ENCODE measurements at regions not wholly inside any gene's neighbourhood (a gene's known extent, or its start where the extent isn't known, plus 50 kb on each side); places are given as distances from the start of the nearest gene placed in this dataset.

DNA sequence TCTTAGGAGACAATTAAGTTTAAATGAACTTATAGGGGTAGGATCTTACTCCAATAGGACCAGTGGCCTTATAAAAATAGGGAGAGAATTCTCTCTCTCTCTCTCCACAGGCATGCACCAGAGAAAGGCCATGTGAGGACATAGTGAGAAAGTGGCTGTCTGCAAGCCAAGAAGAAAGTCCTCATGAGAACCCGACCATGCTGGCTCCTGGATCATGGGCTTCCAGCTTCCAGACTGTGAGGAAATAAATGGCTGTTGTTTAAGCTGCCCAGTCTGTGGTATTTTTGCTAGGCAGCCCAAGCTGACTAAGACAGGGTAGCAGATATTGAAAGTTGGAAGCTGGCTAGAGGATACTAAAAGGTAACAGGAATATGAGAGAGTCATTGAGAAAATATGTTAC lies 454.0 kb downstream of the NBAS start:
- DNase-seq = no peak

- DNase-seq = no peak
Measured at GRCh38 chr2:15111718-15112117, 449.4 kb downstream of the NBAS start.

DNA sequence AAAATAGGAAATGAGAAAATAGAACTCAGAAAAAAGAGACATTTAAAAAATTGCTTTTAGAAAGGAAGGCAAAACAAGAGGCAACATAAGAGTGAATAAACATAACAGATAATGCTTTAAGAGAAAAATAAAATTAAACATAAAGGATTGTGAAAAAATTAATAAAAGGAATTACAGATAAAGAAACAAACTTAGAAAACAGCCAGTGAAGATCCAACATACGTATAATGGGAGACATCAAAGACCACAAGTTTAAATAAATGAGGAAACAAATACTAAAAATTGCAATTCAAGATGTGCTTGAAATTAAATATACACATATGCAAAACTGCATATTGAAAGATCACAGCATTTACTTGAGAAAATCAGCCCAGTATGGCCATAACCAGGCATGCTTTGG lies 448.9 kb downstream of the NBAS start:
- no peak for DNase-seq

DNA sequence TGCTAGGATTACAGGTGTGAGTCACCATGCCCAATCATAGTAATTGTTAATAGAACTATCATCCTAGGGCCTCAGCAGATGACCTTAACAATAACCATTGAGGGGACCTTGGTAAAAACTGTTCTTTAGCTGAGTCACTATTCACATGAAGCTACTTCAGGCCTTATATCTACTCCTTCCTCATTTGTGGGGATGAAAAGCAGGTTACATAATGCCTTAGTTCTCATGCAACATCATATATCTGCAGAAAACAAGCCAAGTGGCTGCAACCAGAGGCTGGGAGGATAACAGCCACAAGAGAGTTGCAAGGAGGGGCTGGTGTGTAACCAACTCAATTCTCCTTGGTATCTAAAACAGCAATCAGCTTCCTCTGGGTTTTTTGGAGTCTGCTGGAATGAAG lies 445.4 kb downstream of the NBAS start:
- DNase-seq = no peak

DNA sequence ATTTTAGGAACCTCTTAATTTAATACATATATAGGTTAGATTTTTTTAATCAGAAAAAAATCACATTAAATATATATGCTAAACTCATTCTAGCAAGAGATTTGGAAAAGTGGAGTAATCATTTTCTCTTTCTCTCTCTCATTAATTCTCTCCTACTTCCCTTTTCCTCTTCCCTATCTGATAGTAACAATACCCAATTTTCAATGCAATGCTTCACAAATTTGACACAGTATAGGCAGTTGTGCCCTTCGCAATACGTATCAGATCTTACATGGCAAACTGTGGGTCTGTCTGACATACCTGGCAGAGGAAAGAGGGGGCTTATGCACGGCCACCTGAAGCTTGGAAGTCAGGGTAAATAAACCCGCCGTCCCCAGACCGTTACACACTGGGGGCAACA lies 444.3 kb downstream of the NBAS start:
- no peak for DNase-seq
